ENCODE measurements at regions not wholly inside any gene's neighbourhood (a gene's known extent, or its start where the extent isn't known, plus 50 kb on each side); places are given as distances from the start of the nearest gene placed in this dataset. TPM values are rescaled to one million over a fixed set of nuclear protein-coding genes. Genes with fewer than 3 reads are reported as not detected.

DNA sequence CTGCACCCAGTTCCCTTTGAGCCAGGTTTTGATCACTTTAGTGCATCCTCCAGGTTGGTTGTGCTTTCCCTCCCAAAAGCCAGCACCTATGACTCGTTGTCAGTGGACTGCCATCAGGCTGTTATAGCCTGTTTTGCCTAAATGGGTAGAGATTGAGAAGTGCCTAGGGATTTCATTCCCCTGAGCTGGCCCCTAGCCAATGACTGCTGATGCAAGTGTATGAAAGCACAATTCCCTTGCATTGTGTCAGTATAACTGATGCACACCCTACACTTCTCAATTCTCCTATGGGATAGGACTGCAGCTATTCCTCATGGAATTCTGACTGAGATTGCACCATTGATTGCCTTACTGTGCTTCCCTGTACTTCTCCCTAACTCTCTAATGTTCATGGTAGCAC, 102.1 kb upstream of the ARPP21 start:
- no CpG with 5 or more reads among the region's 1 CpG for WGBS (ENCODE audit: insufficient coverage)
- H3K4me1 ChIP-seq (ENCODE audit: control insufficient read depth, insufficient read depth, low read length) = no peaks in the 10 kb centered on the region
- no peaks in the 10 kb centered on the region for H3K36me3 ChIP-seq (ENCODE audit: control insufficient read depth, insufficient read depth, low read length)
- no peak overlapping the region for H3K4me3 ChIP-seq (ENCODE audit: low read depth, low read length)
- no peaks in the 10 kb centered on the region for H3K27me3 ChIP-seq (ENCODE audit: control insufficient read depth, insufficient read depth, low read length)
- H3K27ac ChIP-seq (ENCODE audit: low read depth, low read length) = no peak overlapping the region
- DNase-seq (ENCODE audit: low read depth in 4 of 6, low spot score in 6 of 6) = no peak
- no peaks in the 10 kb centered on the region for H3K9me3 ChIP-seq (ENCODE audit: control insufficient read depth, insufficient read depth, low read length)

DNA sequence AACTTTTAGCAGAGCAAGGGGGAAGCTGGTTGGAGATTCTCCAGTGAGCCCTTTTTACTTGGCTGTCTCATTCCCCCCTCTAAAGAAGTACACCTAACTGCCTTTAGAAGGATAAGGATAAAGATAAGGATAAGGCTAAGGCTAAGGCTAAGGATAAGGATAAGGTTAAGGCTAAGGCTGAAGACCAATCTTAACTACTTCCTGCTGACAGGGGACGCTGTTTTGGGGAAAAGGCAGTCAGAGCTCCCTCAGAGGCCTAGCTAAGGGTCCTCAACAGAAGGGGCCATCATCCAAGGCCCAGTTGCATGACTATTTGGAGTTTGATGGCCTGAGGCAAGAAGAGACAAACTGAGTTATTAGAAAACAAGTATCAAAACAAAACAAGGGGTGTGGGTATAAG, 94.3 kb upstream of the ARPP21 start:
- Histone ChIP-seq H3K27me3 (ENCODE audit: control insufficient read depth, insufficient read depth, low read length) (no peaks in the 10 kb centered on the region), H3K4me3 (ENCODE audit: low read depth, low read length) (no peak overlapping the region), H3K9me3 (ENCODE audit: control insufficient read depth, insufficient read depth, low read length) (no peaks in the 10 kb centered on the region), H3K36me3 (ENCODE audit: control insufficient read depth, insufficient read depth, low read length) (no peaks in the 10 kb centered on the region), H3K27ac (ENCODE audit: low read depth, low read length) (no peak overlapping the region), H3K4me1 (ENCODE audit: control insufficient read depth, insufficient read depth, low read length) (no peaks in the 10 kb centered on the region)
- WGBS (ENCODE audit: insufficient coverage) = no CpG with 5 or more reads among the region's 1 CpG
- no peak for DNase-seq (ENCODE audit: low read depth in 4 of 6, low spot score in 6 of 6)

DNA sequence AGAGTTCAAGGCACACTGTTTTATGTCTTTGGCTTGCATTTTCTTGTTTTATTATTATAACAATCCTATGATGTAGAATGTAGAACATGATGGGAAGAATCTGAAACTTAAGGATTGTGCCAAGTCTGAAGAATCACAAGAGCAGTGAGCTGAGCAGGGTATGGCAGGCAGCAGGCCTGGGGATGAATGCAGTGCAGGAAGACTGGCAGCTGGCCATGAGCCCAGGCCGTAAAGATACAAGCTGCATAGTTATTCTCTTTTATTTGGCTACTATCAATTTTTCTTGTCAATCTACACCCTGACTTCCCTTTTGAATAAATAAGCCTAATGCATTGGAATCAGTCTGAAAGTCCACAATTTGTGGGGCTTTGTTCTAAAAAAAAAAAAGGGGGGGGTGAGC, 89.6 kb upstream of the ARPP21 start:
- Histone ChIP-seq H3K4me3 (ENCODE audit: low read depth, low read length) (no peak overlapping the region), H3K36me3 (ENCODE audit: control insufficient read depth, insufficient read depth, low read length) (no peaks in the 10 kb centered on the region), H3K4me1 (ENCODE audit: control insufficient read depth, insufficient read depth, low read length) (no peaks in the 10 kb centered on the region), H3K9me3 (ENCODE audit: control insufficient read depth, insufficient read depth, low read length) (no peaks in the 10 kb centered on the region), H3K27me3 (ENCODE audit: control insufficient read depth, insufficient read depth, low read length) (no peaks in the 10 kb centered on the region), H3K27ac (ENCODE audit: low read depth, low read length) (no peak overlapping the region)
- 17% methylated on average over 1 of the region's 1 CpG for WGBS (ENCODE audit: insufficient coverage)
- DNase-seq (ENCODE audit: low read depth in 4 of 6, low spot score in 6 of 6) = peak in 2 of 6 donors; percentile 50 to 75

DNA sequence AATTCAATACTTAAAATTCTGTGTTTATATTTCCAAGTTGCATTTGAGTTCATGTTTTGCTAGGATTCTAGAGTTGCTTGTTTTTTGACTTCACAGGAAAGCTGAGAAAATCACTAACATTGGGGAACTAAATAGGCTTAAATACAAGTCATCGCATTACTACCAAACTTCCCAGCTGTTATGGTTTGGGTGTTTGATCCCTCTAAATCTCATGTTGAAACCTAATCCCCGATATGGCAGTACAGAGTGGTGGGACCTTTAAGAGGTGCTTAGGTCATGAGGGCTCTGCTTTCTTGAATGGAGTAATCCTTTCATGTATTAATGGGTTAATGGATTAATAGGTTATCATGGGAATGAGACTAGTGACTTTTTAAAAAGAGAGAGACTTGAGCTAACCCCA, 77.2 kb upstream of the ARPP21 start:
- Histone ChIP-seq H3K4me3 (ENCODE audit: low read depth, low read length) (no peak overlapping the region), H3K36me3 (ENCODE audit: control insufficient read depth, insufficient read depth, low read length) (no peaks in the 10 kb centered on the region), H3K9me3 (ENCODE audit: control insufficient read depth, insufficient read depth, low read length) (peaks cover 1% of the 10 kb centered on the region), H3K4me1 (ENCODE audit: control insufficient read depth, insufficient read depth, low read length) (no peaks in the 10 kb centered on the region), H3K27me3 (ENCODE audit: control insufficient read depth, insufficient read depth, low read length) (no peaks in the 10 kb centered on the region), H3K27ac (ENCODE audit: low read depth, low read length) (no peak overlapping the region)
- no peak for DNase-seq (ENCODE audit: low read depth in 4 of 6, low spot score in 6 of 6)
- WGBS (ENCODE audit: insufficient coverage) = no CpG with 5 or more reads among the region's 2 CpGs

DNA sequence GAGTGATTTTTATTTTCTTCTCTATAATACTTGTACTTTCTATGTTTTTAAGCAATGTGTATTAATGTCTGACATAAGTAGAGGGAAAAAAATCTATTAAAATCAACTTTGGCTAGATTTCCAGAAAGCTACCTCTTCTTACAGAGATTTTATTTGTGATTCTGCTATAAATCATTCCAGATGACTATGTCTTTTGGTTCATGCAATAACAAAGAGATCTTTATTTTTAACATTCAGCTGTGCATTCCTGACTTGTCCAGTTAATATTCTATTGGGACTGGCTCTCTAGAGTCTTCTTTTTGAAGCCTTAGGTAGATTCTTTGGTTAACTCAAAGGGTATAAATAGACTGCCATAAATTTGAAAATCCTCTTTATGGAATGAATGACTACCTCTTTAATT, 74.3 kb upstream of the ARPP21 start:
- Histone ChIP-seq H3K4me1 (ENCODE audit: control insufficient read depth, insufficient read depth, low read length) (no peaks in the 10 kb centered on the region), H3K4me3 (ENCODE audit: low read depth, low read length) (no peak overlapping the region), H3K9me3 (ENCODE audit: control insufficient read depth, insufficient read depth, low read length) (peaks cover 1% of the 10 kb centered on the region), H3K36me3 (ENCODE audit: control insufficient read depth, insufficient read depth, low read length) (no peaks in the 10 kb centered on the region), H3K27me3 (ENCODE audit: control insufficient read depth, insufficient read depth, low read length) (no peaks in the 10 kb centered on the region), H3K27ac (ENCODE audit: low read depth, low read length) (no peak overlapping the region)
- no peak for DNase-seq (ENCODE audit: low read depth in 4 of 6, low spot score in 6 of 6)

Small RNA genes lying in the stretch of these regions (small RNA-seq; reads per million reads assigned to genes)
- gene RNU6-243P (ENCODE audit: low replicate concordance) = not detected

Measured in spinal cord (tissue), 10 donors.